ENCODE measurements at regions not wholly inside any gene's neighbourhood (a gene's known extent, or its start where the extent isn't known, plus 50 kb on each side); places are given as distances from the start of the nearest gene placed in this dataset.

- DNase-seq = no peak
- intact Hi-C loops (cut with micrococcal nuclease) = no loop called here
- no peaks in the 10 kb centered on the region for H3K36me3 ChIP-seq
These were observed 100.9 kb downstream of the PFDN4 start for GRCh38 chr20:54308804-54309203.

GRCh38 chr20:54318892-54319291 lies 111.0 kb downstream of the PFDN4 start:
- Histone ChIP-seq H3K27ac (replicated peaks) (no peak overlapping the region), H3K27me3 (ENCODE audit: low read depth) (peaks cover 5% of the 10 kb centered on the region), H3K4me1 (peaks cover 7% of the 10 kb centered on the region), H3K9me3 (replicated peaks) (no peaks in the 10 kb centered on the region), H3K36me3 (no peaks in the 10 kb centered on the region), H3K4me3 (no peak overlapping the region)
- TF ChIP-seq CTCF (IDR thresholded peaks at IDR 0.05; ENCODE audit: borderline replicate concordance) = no peak
- intact Hi-C loops (cut with micrococcal nuclease) = no loop called here
- no peak for DNase-seq

More at GRCh38 chr20:54308804-54309203, 100.9 kb downstream of the PFDN4 start:
- TF ChIP-seq CTCF (IDR thresholded peaks at IDR 0.05; ENCODE audit: borderline replicate concordance) = no peak
- Histone ChIP-seq H3K27ac (replicated peaks) (no peak overlapping the region), H3K9me3 (replicated peaks) (no peaks in the 10 kb centered on the region), H3K4me3 (no peak overlapping the region), H3K27me3 (ENCODE audit: low read depth) (peaks cover 2% of the 10 kb centered on the region), H3K4me1 (no peaks in the 10 kb centered on the region)

- no peak for TF ChIP-seq CTCF (IDR thresholded peaks at IDR 0.05; ENCODE audit: borderline replicate concordance)
- Histone ChIP-seq H3K9me3 (replicated peaks) (no peaks in the 10 kb centered on the region), H3K36me3 (no peaks in the 10 kb centered on the region), H3K4me1 (peaks cover 7% of the 10 kb centered on the region), H3K4me3 (no peak overlapping the region), H3K27me3 (ENCODE audit: low read depth) (no peaks in the 10 kb centered on the region), H3K27ac (replicated peaks) (no peak overlapping the region)
- intact Hi-C loops (cut with micrococcal nuclease) = no loop called here
- DNase-seq = no peak
These were observed 112.3 kb downstream of the PFDN4 start for GRCh38 chr20:54320148-54320607.

GRCh38 chr20:54321352-54322087 lies 113.6 kb downstream of the PFDN4 start:
- TF ChIP-seq CTCF (IDR thresholded peaks at IDR 0.05; ENCODE audit: borderline replicate concordance) = no peak
- intact Hi-C loops (cut with micrococcal nuclease) = no loop called here
- Histone ChIP-seq H3K4me3 (no peak overlapping the region), H3K36me3 (no peaks in the 10 kb centered on the region), H3K4me1 (peaks cover 7% of the 10 kb centered on the region), H3K27me3 (ENCODE audit: low read depth) (no peaks in the 10 kb centered on the region), H3K9me3 (replicated peaks) (no peaks in the 10 kb centered on the region), H3K27ac (replicated peaks) (no peak overlapping the region)
- DNase-seq = no peak

- H3K9me3 ChIP-seq (replicated peaks) = no peaks in the 10 kb centered on the region
- no peak for TF ChIP-seq CTCF (IDR thresholded peaks at IDR 0.05; ENCODE audit: borderline replicate concordance)
- H3K36me3 ChIP-seq = no peaks in the 10 kb centered on the region
- intact Hi-C loops (cut with micrococcal nuclease) = no loop called here
- DNase-seq = no peak
- no peak overlapping the region for H3K4me3 ChIP-seq
- no peaks in the 10 kb centered on the region for H3K27me3 ChIP-seq (ENCODE audit: low read depth)
- no peak overlapping the region for H3K27ac ChIP-seq (replicated peaks)
- peaks cover 7% of the 10 kb centered on the region for H3K4me1 ChIP-seq
These were observed 115.4 kb downstream of the PFDN4 start for GRCh38 chr20:54323227-54323734.

Measured in left ventricle myocardium inferior (tissue), 1 donor.